K562 (cell line): ENCODE measurements at regions not wholly inside any gene's neighbourhood (a gene's known extent, or its start where the extent isn't known, plus 50 kb on each side); places are given as distances from the start of the nearest gene placed in this dataset.

Experiments used
- ATAC-seq: fragments of 200-7000 bp; cut with Tn5 transposase; 3 replicates; pipeline ENCODE4 v1.9.1; 2020; ENCODE audit warnings: moderate library complexity
- BruUV-seq: library from RNA; stranded (reverse); fragments of 400-500 nt; replicated peaks from 2 replicates; lab custom pipeline; 2021; lab: Mats Ljungman, UMichigan
- CTCF ChIA-PET: fragments of 300-600 bp; formaldehyde crosslinking; extraction: SDS; loops from one replicate; lab custom pipeline; 2021; ENCODE audit warnings: low intra/inter-chr PET ratio; lab: Yijun Ruan, JAX
- POLR2A ChIA-PET: fragments of 300-600, 350-650 bp; sonication (Branson Sonifier 250); formaldehyde crosslinking; extraction: SDS; loops from one replicate; lab custom pipeline; 2021; ENCODE audit warnings: antibody characterized with exemption, inconsistent platforms; lab: Yijun Ruan, JAX
- DNase-seq, 4 experiments: peaks; one replicate each; pipeline versions ENCODE4 v3.0.0 to v3.0.0-alpha.2; 2011 to 2018; ENCODE audit warnings: low spot score in 3 of 4, mixed read lengths in 3 of 4; ENCODE audit errors: extremely low read depth in 1 of 4
- FAIRE-seq: peaks from 2 replicates; lab custom pipeline; 2011; peaks lifted over from hg19 to GRCh38; lab: Jason Lieb, UNC
- H2AFZ ChIP-seq: 2 replicates; pipeline ENCODE4 v1.6.0; 2011; ENCODE audit warnings: low read depth, low read length, control low read depth, inconsistent platforms
- H3K27ac ChIP-seq: fragments of 200-600 bp; 3 replicates; pipeline ENCODE4 v1.8.0; 2011; ENCODE audit warnings: low read depth, mild to moderate bottlenecking, control low read depth, inconsistent platforms, low read length, moderate library complexity, mixed read lengths; ENCODE audit errors: extremely low read depth
- H3K27me3 ChIP-seq, 2 experiments: fragments of 300-600 bp in 1 of 2; 2 replicates in 1 of 2; 3 replicates in 1 of 2; pipeline versions ENCODE4 v1.6.0 to v1.8.0; 2011; ENCODE audit warnings: inconsistent platforms in 2 of 2, low read length in 2 of 2, mild to moderate bottlenecking in 1 of 2, mixed read lengths in 1 of 2, moderate library complexity in 1 of 2; ENCODE audit not compliant: control insufficient read depth in 2 of 2, insufficient read depth in 2 of 2
- H3K36me3 ChIP-seq: fragments of 300-600 bp; 3 replicates; pipeline ENCODE4 v1.8.0; 2011; ENCODE audit warnings: mild to moderate bottlenecking, low read length, inconsistent platforms; ENCODE audit not compliant: control insufficient read depth, insufficient read depth
- H3K4me1 ChIP-seq, 2 experiments: fragments of 200-600 bp in 1 of 2; replicated peaks in 1 of 2; 2 replicates in 1 of 2; 3 replicates in 1 of 2; pipeline versions ENCODE4 v1.5.1 to v1.8.0; 2011; ENCODE audit warnings: inconsistent platforms in 2 of 2, low read length in 2 of 2, mild to moderate bottlenecking in 1 of 2, mixed read lengths in 1 of 2, moderate library complexity in 1 of 2; ENCODE audit not compliant: control insufficient read depth in 2 of 2, insufficient read depth in 2 of 2
- H3K4me2 ChIP-seq: 2 replicates; pipeline ENCODE4 v1.6.1; 2011; ENCODE audit warnings: low read length, control low read depth, inconsistent platforms, mixed read lengths; ENCODE audit not compliant: insufficient read depth
- H3K4me3 ChIP-seq: fragments of 200-600 bp; sonication (generic), shearing (Covaris generic); 2 replicates; pipeline ENCODE4 v1.5.1; 2016; ENCODE audit warnings: control low read depth, inconsistent platforms
- H3K79me2 ChIP-seq: fragments of 200-600 bp; 3 replicates; pipeline ENCODE4 v1.8.0; 2011; ENCODE audit warnings: low read length, inconsistent platforms; ENCODE audit not compliant: control insufficient read depth, insufficient read depth
- H3K9ac ChIP-seq, 2 experiments: 2 replicates each; pipeline versions ENCODE4 v1.6.0 to v1.6.1; 2011; ENCODE audit warnings: low read depth in 2 of 2, low read length in 2 of 2, control low read depth in 1 of 2, inconsistent platforms in 1 of 2, mild to moderate bottlenecking in 1 of 2, mixed read lengths in 1 of 2; ENCODE audit not compliant: insufficient read depth in 1 of 2
- H3K9me1 ChIP-seq: one replicate; pipeline ENCODE4 v1.6.0; 2011; ENCODE audit warnings: inconsistent platforms, mild to moderate bottlenecking, low read length, moderate library complexity; ENCODE audit not compliant: control insufficient read depth, insufficient read depth
- H3K9me3 ChIP-seq: replicated peaks from 2 replicates; pipeline ENCODE4 v1.5.1; 2011; ENCODE audit warnings: low read depth, low read length, inconsistent platforms; ENCODE audit not compliant: control insufficient read depth, insufficient read depth
- H4K20me1 ChIP-seq: replicated peaks from 2 replicates; pipeline ENCODE4 v1.6.1; 2011; ENCODE audit warnings: low read length, inconsistent platforms, mixed read lengths; ENCODE audit not compliant: control insufficient read depth, insufficient read depth
- CTCFL ChIP-seq: IDR thresholded peaks from 2 replicates; pipeline ENCODE4 v1.6.1; 2011; ENCODE audit warnings: borderline replicate concordance, low read depth, mild to moderate bottlenecking, moderate library complexity, low read length; ENCODE audit not compliant: insufficient read depth, poor library complexity, severe bottlenecking
- DLX4 ChIP-seq: fragments of 250-450 bp; sonication (Bioruptor Pico); IDR thresholded peaks from 2 replicates; pipeline ENCODE4 v1.6.1; 2021; ENCODE audit warnings: mild to moderate bottlenecking
- ETV6 ChIP-seq, 3 experiments: fragments of 150-350 bp in 1 of 3; sonication (generic) in 1 of 3; formaldehyde crosslinking in 1 of 3; IDR thresholded peaks; 2 replicates each; pipeline versions ENCODE4 v1.6.1 to v1.8.0; 2014 to 2022; ENCODE audit warnings: borderline replicate concordance in 2 of 3, low read depth in 2 of 3, antibody characterized with exemption in 1 of 3, low read length in 1 of 3, mild to moderate bottlenecking in 1 of 3, missing genetic modification reagents in 1 of 3
- HDGF ChIP-seq: fragments of 450-650 bp; IDR thresholded peaks from 2 replicates; pipeline ENCODE4 v1.6.1; 2016
- HOXB6 ChIP-seq: fragments of 250-450 bp; sonication (Bioruptor Pico); IDR thresholded peaks from 2 replicates; pipeline ENCODE4 v1.5.1; 2022; ENCODE audit warnings: mild to moderate bottlenecking, borderline replicate concordance
- JUN ChIP-seq, 2 experiments: sonication (generic) in 1 of 2; formaldehyde crosslinking in 1 of 2; IDR thresholded peaks; 2 replicates each; pipeline versions ENCODE4 v1.6.1 to v1.8.0; 2012 to 2022; ENCODE audit warnings: borderline replicate concordance in 2 of 2, mild to moderate bottlenecking in 2 of 2, improper control_type of control experiment in 1 of 2, low read depth in 1 of 2, low read length in 1 of 2, missing genetic modification reagents in 1 of 2
- RHOXF2B ChIP-seq: fragments of 250-450 bp; sonication (Bioruptor Pico); conservative IDR thresholded peaks from 2 replicates; pipeline ENCODE4 v1.5.1; 2021
- USF2 ChIP-seq: sonication (generic); formaldehyde crosslinking; IDR thresholded peaks from 2 replicates; pipeline ENCODE4 v1.5.0; 2020; ENCODE audit warnings: missing genetic modification reagents
- ZBTB1 ChIP-seq: sonication (generic); formaldehyde crosslinking; IDR thresholded peaks from 2 replicates; pipeline ENCODE4 v1.8.1; 2023; ENCODE audit warnings: missing genetic modification reagents, low read depth, mild to moderate bottlenecking, borderline replicate concordance
- ZBTB9 ChIP-seq: fragments of 450-650 bp; formaldehyde crosslinking; IDR thresholded peaks from 2 replicates; pipeline ENCODE4 v1.4.0; 2020; ENCODE audit warnings: mild to moderate bottlenecking, moderate library complexity
- ZNF551 ChIP-seq: fragments of 250-450 bp; sonication (Bioruptor Pico); IDR thresholded peaks from 2 replicates; pipeline ENCODE4 v1.5.0; 2021; ENCODE audit warnings: mild to moderate bottlenecking, moderate library complexity
- WGBS: fragments of 100-300 bp; shearing (Covaris generic); methylation state at CpG from one replicate; pipeline ENCODE4 v1.1.6; 2016; ENCODE audit warnings: low coverage, mixed read lengths; ENCODE audit not compliant: insufficient coverage; ENCODE audit errors: missing lambda C conversion rate; 5-methylcytosine and 5-hydroxymethylcytosine counted together
- in situ Hi-C: fragments of 300-500 bp; cut with MboI; formaldehyde crosslinking; loops from 4 replicates; pipeline ENCODE4 v1.15.0; 2018; ENCODE audit warnings: inconsistent platforms, mixed read lengths
- intact Hi-C: fragments of 100-400 bp; cut with micrococcal nuclease; formaldehyde crosslinking; loops from 2 replicates; pipeline ENCODE4 v1.14.2; 2022

GRCh38 chr20:60148885-60149284, 190.7 kb downstream of the CDH26 start:
- POLR2A ChIA-PET = no interaction called here

GRCh38 chr20:60152792-60153191, 194.6 kb downstream of the CDH26 start:
- POLR2A ChIA-PET = interaction anchor here (1.0 kb wide), 1 partner anchor 25 kb away, joined by 4 read pairs; no protein-coding TSS in a partner anchor
- Histone ChIP-seq H3K9me1 (no peaks in the 10 kb centered on the region), H3K79me2 (no peaks in the 10 kb centered on the region), H3K9ac (no peak overlapping the region), H3K4me2 (no peak overlapping the region), H4K20me1 (no peaks in the 10 kb centered on the region), H3K27me3 (no peaks in the 10 kb centered on the region), H3K4me1 (no peaks in the 10 kb centered on the region), H3K9me3 (no peaks in the 10 kb centered on the region), H3K4me3 (no peak overlapping the region), H2AFZ (no peak overlapping the region), H3K36me3 (no peaks in the 10 kb centered on the region), H3K27ac (no peak overlapping the region)
- no TSS peak for BruUV-seq
- FAIRE-seq (no peak), ATAC-seq (no peak), DNase-seq (no peak)
- 0% methylated on average over 3 of the region's 3 CpGs for WGBS
- CTCF ChIA-PET = no interaction called here
- in situ Hi-C loops = no loop called here
- intact Hi-C loops = no loop called here
- TF ChIP-seq ZBTB1 (no peak), ZBTB9 (CRISPR knock-in tag) (no peak), HDGF (no peak), JUN (IDR thresholded peaks at IDR 0.05; ENCODE audit: borderline replicate concordance, low read depth, low read length) (no peak), JUN (CRISPR knock-in tag; IDR thresholded peaks at IDR 0.05; ENCODE audit: borderline replicate concordance) (no peak), HOXB6 (no peak), CTCFL (no peak), DLX4 (no peak), ZNF551 (no peak), USF2 (no peak), RHOXF2B (CRISPR knock-in tag) (no peak)

More at GRCh38 chr20:60148885-60149284, 190.7 kb downstream of the CDH26 start:
- CTCF ChIA-PET = no interaction called here
- Histone ChIP-seq H3K9ac (no peak overlapping the region), H3K79me2 (no peaks in the 10 kb centered on the region), H3K36me3 (no peaks in the 10 kb centered on the region), H3K27me3 (no peaks in the 10 kb centered on the region), H3K4me3 (no peak overlapping the region), H2AFZ (no peak overlapping the region), H3K9me1 (no peaks in the 10 kb centered on the region), H4K20me1 (no peaks in the 10 kb centered on the region), H3K27ac (no peak overlapping the region), H3K9me3 (no peaks in the 10 kb centered on the region), H3K4me2 (no peak overlapping the region), H3K4me1 (no peaks in the 10 kb centered on the region)
- in situ Hi-C loops = no loop called here
- ATAC-seq (no peak), DNase-seq (no peak), FAIRE-seq (no peak)
- TF ChIP-seq ETV6 (IDR thresholded peaks at IDR 0.05; ENCODE audit: borderline replicate concordance in 1 of 2, low read depth in 2 of 2, low read length in 1 of 2) = no peak
- TF ChIP-seq ETV6 (CRISPR knock-in tag; IDR thresholded peaks at IDR 0.05; ENCODE audit: borderline replicate concordance) = no peak
- BruUV-seq = no TSS peak
- intact Hi-C loops = no loop called here
